ENCODE measurements at regions not wholly inside any gene's neighbourhood (a gene's known extent, or its start where the extent isn't known, plus 50 kb on each side); places are given as distances from the start of the nearest gene placed in this dataset.

- TF ChIP-seq GLI4 (tag by site-specific recombination; IDR thresholded peaks at IDR 0.05) = no peak
- TF ChIP-seq ELK4 (IDR thresholded peaks at IDR 0.05; ENCODE audit: borderline replicate concordance, low read depth, low read length) = no peak
- TF ChIP-seq CTCF (tag by site-specific recombination; IDR thresholded peaks at IDR 0.05) = no peak
- TF ChIP-seq ZNF174 (tag by site-specific recombination; IDR thresholded peaks at IDR 0.05) = no peak
- TF ChIP-seq ZNF169 (tag by site-specific recombination; IDR thresholded peaks at IDR 0.05) = no peak
- TF ChIP-seq PRDM10 (tag by site-specific recombination; IDR thresholded peaks at IDR 0.05) = no peak
- TF ChIP-seq RBAK (tag by site-specific recombination; IDR thresholded peaks at IDR 0.05) = no peak
- no peak for TF ChIP-seq ZNF548 (tag by site-specific recombination; IDR thresholded peaks at IDR 0.05)
- no peak for TF ChIP-seq ZNF596 (tag by site-specific recombination; IDR thresholded peaks at IDR 0.05)
- no peak for TF ChIP-seq ZIC2 (tag by site-specific recombination; IDR thresholded peaks at IDR 0.05)
- no peak for TF ChIP-seq ZNF621 (tag by site-specific recombination; IDR thresholded peaks at IDR 0.05)
- TF ChIP-seq ZBTB11 (tag by site-specific recombination; conservative IDR thresholded peaks at IDR 0.05; ENCODE audit: low read depth) = no peak
- TF ChIP-seq ZNF311 (tag by site-specific recombination; IDR thresholded peaks at IDR 0.05; ENCODE audit: borderline replicate concordance) = no peak
Observed at GRCh38 chr13:81487151-81487550, 1146.2 kb upstream of the SPRY2 start.
